ENCODE measurements at regions not wholly inside any gene's neighbourhood (a gene's known extent, or its start where the extent isn't known, plus 50 kb on each side); places are given as distances from the start of the nearest gene placed in this dataset.

GRCh38 chr3:113084777-113085176, 94.0 kb downstream of the GTPBP8 start:
- TF ChIP-seq FOXK2 (IDR thresholded peaks at IDR 0.05) (no peak), SUZ12 (IDR thresholded peaks at IDR 0.05) (no peak), ELF4 (IDR thresholded peaks at IDR 0.05) (no peak), FOXM1 (IDR thresholded peaks at IDR 0.05; ENCODE audit: borderline replicate concordance) (no peak), L3MBTL2 (conservative IDR thresholded peaks at IDR 0.05) (no peak), PKNOX1 (IDR thresholded peaks at IDR 0.05) (no peak), HDGF (IDR thresholded peaks at IDR 0.05; ENCODE audit: borderline replicate concordance) (no peak), TARDBP (IDR thresholded peaks at IDR 0.05) (no peak), CTBP1 (IDR thresholded peaks at IDR 0.05; ENCODE audit: borderline replicate concordance) (no peak), ZNF384 (IDR thresholded peaks at IDR 0.05) (no peak), BHLHE40 (IDR thresholded peaks at IDR 0.05; ENCODE audit: borderline replicate concordance) (no peak), SP1 (IDR thresholded peaks at IDR 0.05) (no peak), NFRKB (IDR thresholded peaks at IDR 0.05) (no peak)

Measured in HEK293T (cell line).